ENCODE measurements at regions not wholly inside any gene's neighbourhood (a gene's known extent, or its start where the extent isn't known, plus 50 kb on each side); places are given as distances from the start of the nearest gene placed in this dataset.

GRCh38 chr2:4549666-4550210 is 846.4 kb downstream of the DCDC2C start:
- Histone ChIP-seq H3K27ac (ENCODE audit: low read length) (no peak overlapping the region), H3K4me3 (ENCODE audit: low read length) (no peak overlapping the region), H3K9ac (ENCODE audit: low read length) (no peak overlapping the region), H3K36me3 (replicated peaks; ENCODE audit: low read depth, low read length) (no peaks in the 10 kb centered on the region), H3K4me1 (ENCODE audit: low read length) (no peaks in the 10 kb centered on the region), H4K20me1 (ENCODE audit: insufficient read depth, low read length) (no peaks in the 10 kb centered on the region), H2AFZ (ENCODE audit: low read depth, low read length) (no peak overlapping the region), H3K9me3 (ENCODE audit: insufficient read depth, low read length) (no peaks in the 10 kb centered on the region), H3K27me3 (ENCODE audit: low read depth, low read length) (no peaks in the 10 kb centered on the region), H3K4me2 (ENCODE audit: low read length) (no peak overlapping the region), H3K79me2 (ENCODE audit: low read length) (no peaks in the 10 kb centered on the region)
- TF ChIP-seq, protein P1, sequence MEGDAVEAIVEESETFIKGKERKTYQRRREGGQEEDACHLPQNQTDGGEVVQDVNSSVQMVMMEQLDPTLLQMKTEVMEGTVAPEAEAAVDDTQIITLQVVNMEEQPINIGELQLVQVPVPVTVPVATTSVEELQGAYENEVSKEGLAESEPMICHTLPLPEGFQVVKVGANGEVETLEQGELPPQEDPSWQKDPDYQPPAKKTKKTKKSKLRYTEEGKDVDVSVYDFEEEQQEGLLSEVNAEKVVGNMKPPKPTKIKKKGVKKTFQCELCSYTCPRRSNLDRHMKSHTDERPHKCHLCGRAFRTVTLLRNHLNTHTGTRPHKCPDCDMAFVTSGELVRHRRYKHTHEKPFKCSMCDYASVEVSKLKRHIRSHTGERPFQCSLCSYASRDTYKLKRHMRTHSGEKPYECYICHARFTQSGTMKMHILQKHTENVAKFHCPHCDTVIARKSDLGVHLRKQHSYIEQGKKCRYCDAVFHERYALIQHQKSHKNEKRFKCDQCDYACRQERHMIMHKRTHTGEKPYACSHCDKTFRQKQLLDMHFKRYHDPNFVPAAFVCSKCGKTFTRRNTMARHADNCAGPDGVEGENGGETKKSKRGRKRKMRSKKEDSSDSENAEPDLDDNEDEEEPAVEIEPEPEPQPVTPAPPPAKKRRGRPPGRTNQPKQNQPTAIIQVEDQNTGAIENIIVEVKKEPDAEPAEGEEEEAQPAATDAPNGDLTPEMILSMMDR (IDR thresholded peaks at IDR 0.05; ENCODE audit: low read depth, low read length) = no peak
- TF ChIP-seq EZH2phosphoT487 (IDR thresholded peaks at IDR 0.05; ENCODE audit: low read depth) = no peak

DNA sequence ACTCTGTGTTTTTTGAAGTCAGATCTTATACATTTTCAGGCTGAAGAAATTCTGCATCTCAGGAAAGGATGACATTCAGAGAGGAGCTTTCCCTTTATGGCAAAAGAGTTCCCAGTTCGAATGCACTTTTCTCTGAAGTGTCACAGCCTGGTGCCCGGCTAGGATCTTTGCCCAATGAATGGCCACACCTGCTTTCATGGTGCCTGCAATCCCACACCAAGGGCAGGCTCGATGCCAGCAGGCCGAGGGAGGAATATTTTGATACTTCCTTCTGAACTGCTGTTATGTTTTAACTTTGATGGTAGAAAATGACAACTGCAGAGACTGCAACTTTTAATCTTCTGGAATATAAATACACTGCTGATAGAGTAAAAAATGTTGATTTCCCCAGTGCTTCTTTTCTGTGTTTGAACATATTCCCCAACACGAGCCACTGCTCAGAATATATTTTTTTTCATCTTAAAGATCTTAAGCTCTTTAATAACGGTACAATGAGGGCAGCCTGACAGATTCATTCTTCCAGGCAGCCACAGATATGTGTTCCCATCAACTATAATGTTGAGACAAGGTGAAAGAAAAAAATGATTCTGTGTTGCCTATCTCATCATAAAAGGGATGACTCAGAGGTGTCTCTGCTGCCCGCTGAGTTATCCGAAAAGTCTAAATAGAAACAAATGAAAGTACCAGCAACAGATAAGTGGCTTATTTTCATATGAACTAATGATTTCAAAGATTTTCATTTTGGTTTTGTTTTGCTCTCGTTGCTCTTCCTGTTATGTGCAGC is 848.5 kb downstream of the DCDC2C start:
- no peaks in the 10 kb centered on the region for H3K79me2 ChIP-seq (ENCODE audit: low read length)
- H4K20me1 ChIP-seq (ENCODE audit: insufficient read depth, low read length) = no peaks in the 10 kb centered on the region
- H3K27me3 ChIP-seq (ENCODE audit: low read depth, low read length) = no peaks in the 10 kb centered on the region
- no peak overlapping the region for H2AFZ ChIP-seq (ENCODE audit: low read depth, low read length)
- no peak for TF ChIP-seq EZH2phosphoT487 (IDR thresholded peaks at IDR 0.05; ENCODE audit: low read depth)
- TF ChIP-seq, protein P1 (IDR thresholded peaks at IDR 0.05; ENCODE audit: low read depth, low read length) = no peak
- H3K4me3 ChIP-seq (ENCODE audit: low read length) = no peak overlapping the region
- H3K4me2 ChIP-seq (ENCODE audit: low read length) = no peak overlapping the region
- H3K27ac ChIP-seq (ENCODE audit: low read length) = no peak overlapping the region
- H3K9ac ChIP-seq (ENCODE audit: low read length) = no peak overlapping the region
- H3K4me1 ChIP-seq (ENCODE audit: low read length) = no peaks in the 10 kb centered on the region
- H3K36me3 ChIP-seq (replicated peaks; ENCODE audit: low read depth, low read length) = no peaks in the 10 kb centered on the region
- no peaks in the 10 kb centered on the region for H3K9me3 ChIP-seq (ENCODE audit: insufficient read depth, low read length)

GRCh38 chr2:4553241-4553640 is 849.9 kb downstream of the DCDC2C start:
- Histone ChIP-seq H3K27me3 (ENCODE audit: low read depth, low read length) (no peaks in the 10 kb centered on the region), H3K4me2 (ENCODE audit: low read length) (no peak overlapping the region), H3K4me3 (ENCODE audit: low read length) (no peak overlapping the region), H3K9ac (ENCODE audit: low read length) (no peak overlapping the region), H3K9me3 (ENCODE audit: insufficient read depth, low read length) (no peaks in the 10 kb centered on the region), H2AFZ (ENCODE audit: low read depth, low read length) (no peak overlapping the region), H4K20me1 (ENCODE audit: insufficient read depth, low read length) (no peaks in the 10 kb centered on the region), H3K27ac (ENCODE audit: low read length) (no peak overlapping the region), H3K4me1 (ENCODE audit: low read length) (no peaks in the 10 kb centered on the region), H3K36me3 (replicated peaks; ENCODE audit: low read depth, low read length) (no peaks in the 10 kb centered on the region), H3K79me2 (ENCODE audit: low read length) (no peaks in the 10 kb centered on the region)
- TF ChIP-seq, protein P1 (IDR thresholded peaks at IDR 0.05; ENCODE audit: low read depth, low read length) = no peak
- no peak for TF ChIP-seq EZH2phosphoT487 (IDR thresholded peaks at IDR 0.05; ENCODE audit: low read depth)

- no peak overlapping the region for H3K4me3 ChIP-seq (ENCODE audit: low read length)
- no peaks in the 10 kb centered on the region for H3K36me3 ChIP-seq (replicated peaks; ENCODE audit: low read depth, low read length)
- no peak overlapping the region for H3K9ac ChIP-seq (ENCODE audit: low read length)
- no peaks in the 10 kb centered on the region for H3K27me3 ChIP-seq (ENCODE audit: low read depth, low read length)
- H3K4me2 ChIP-seq (ENCODE audit: low read length) = 0 out of 2 replicates have a peak overlapping the region, but pooled peaks have one; percentile 2
- H4K20me1 ChIP-seq (ENCODE audit: insufficient read depth, low read length) = no peaks in the 10 kb centered on the region
- H3K27ac ChIP-seq (ENCODE audit: low read length) = no peak overlapping the region
- no peaks in the 10 kb centered on the region for H3K4me1 ChIP-seq (ENCODE audit: low read length)
- H3K79me2 ChIP-seq (ENCODE audit: low read length) = no peaks in the 10 kb centered on the region
- H3K9me3 ChIP-seq (ENCODE audit: insufficient read depth, low read length) = no peaks in the 10 kb centered on the region
- H2AFZ ChIP-seq (ENCODE audit: low read depth, low read length) = no peak overlapping the region
- no peak for TF ChIP-seq EZH2phosphoT487 (IDR thresholded peaks at IDR 0.05; ENCODE audit: low read depth)
- TF ChIP-seq, protein P1 (IDR thresholded peaks at IDR 0.05; ENCODE audit: low read depth, low read length) = no peak
Observed at GRCh38 chr2:4556135-4556896, 852.9 kb downstream of the DCDC2C start.

All from OCI-LY3 (cell line).